ENCODE measurements at regions not wholly inside any gene's neighbourhood (a gene's known extent, or its start where the extent isn't known, plus 50 kb on each side); places are given as distances from the start of the nearest gene placed in this dataset.

DNA sequence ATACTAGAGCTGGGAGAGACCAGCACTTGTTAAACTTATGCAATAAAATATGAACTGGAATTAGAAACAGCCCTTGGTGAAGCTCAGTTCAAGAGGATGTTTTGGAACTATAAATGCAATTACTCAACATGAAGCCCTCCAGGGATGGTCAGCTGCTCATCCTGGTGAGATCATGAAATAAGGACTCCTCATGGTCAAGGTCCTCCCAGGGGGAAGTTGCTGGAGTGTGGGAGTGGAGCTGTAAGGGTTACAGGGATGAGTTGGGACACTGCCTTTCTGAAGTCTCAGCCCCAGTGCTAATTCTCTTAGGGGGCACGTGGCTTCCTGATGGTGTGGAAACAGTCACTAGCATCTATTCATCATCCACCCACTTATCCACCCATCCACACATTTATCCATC, 301.7 kb upstream of the SFSWAP start:
- TF ChIP-seq HDAC1 (IDR thresholded peaks at IDR 0.05) (no peak), ZNF124 (CRISPR knock-in tag; IDR thresholded peaks at IDR 0.05) (no peak), ZC3H11A (IDR thresholded peaks at IDR 0.05; ENCODE audit: low read depth, low read length) (no peak), CBX5 (IDR thresholded peaks at IDR 0.05; ENCODE audit: borderline replicate concordance, low read depth) (no peak), ZNF282 (CRISPR knock-in tag; IDR thresholded peaks at IDR 0.05) (no peak), CEBPB (tag; IDR thresholded peaks at IDR 0.05) (no peak), POLR2A (conservative IDR thresholded peaks at IDR 0.05) (no peak), SMARCB1 (IDR thresholded peaks at IDR 0.05; ENCODE audit: insufficient read length, low read depth) (no peak), TCF7L2 (IDR thresholded peaks at IDR 0.05; ENCODE audit: low read depth, low read length) (no peak), ZBTB43 (CRISPR knock-in tag; IDR thresholded peaks at IDR 0.05) (no peak), ETS1 (conservative IDR thresholded peaks at IDR 0.05; ENCODE audit: control insufficient read depth, low read depth, low read length) (no peak), ZHX1 (conservative IDR thresholded peaks at IDR 0.05; ENCODE audit: low read length) (no peak)
